ENCODE measurements at regions not wholly inside any gene's neighbourhood (a gene's known extent, or its start where the extent isn't known, plus 50 kb on each side); places are given as distances from the start of the nearest gene placed in this dataset.

DNA sequence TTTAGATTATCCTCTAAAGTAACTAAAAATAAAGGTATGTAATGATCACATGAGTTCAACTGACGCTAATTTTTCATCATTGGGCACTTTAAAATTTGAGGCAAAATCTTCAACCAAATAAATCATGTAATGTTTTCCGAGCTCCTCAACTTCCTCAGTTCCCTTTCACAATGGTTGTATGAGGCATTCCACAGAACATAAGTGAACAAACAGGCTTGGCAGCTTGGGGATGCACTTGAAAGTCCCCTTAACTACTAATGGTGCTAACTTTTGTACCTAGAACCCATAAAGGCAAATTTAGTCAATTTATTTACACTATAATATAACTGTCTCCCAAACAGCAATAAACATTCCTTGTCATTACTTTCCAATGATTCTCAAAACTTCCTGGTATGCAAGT, 1137.9 kb downstream of the ROBO2 start:
- no peak for DNase-seq (ENCODE audit: extremely low read depth, insufficient read length)
- TF ChIP-seq CTCF (IDR thresholded peaks at IDR 0.05; ENCODE audit: insufficient read depth, low read length, poor library complexity, severe bottlenecking) = no peak
- Histone ChIP-seq H3K27me3 (replicated peaks; ENCODE audit: control insufficient read depth, insufficient read depth, low read length) (no peaks in the 10 kb centered on the region), H3K36me3 (ENCODE audit: control insufficient read depth, insufficient read depth, low read length) (no peaks in the 10 kb centered on the region), H3K4me3 (replicated peaks; ENCODE audit: low read depth, low read length) (no peak overlapping the region)

DNA sequence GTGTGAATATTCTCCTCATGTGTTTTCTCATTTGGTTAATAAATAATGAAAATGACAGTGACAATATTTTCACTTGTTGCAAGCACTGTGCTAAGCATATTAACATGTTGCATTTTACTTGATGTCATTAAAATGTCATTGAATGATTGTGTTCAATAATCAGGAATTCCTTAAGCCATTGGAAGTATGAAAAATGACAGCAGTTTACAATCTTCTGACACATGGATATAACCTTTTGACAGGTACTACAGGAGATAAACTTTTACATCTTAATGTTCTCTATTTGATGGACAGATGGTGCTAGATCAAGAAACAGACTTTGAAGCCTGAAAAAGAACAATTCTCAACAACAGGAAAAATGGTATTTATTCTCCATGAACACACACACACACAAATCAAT, 1138.3 kb downstream of the ROBO2 start:
- no peak for DNase-seq (ENCODE audit: extremely low read depth, insufficient read length)
- no peaks in the 10 kb centered on the region for H3K36me3 ChIP-seq (ENCODE audit: control insufficient read depth, insufficient read depth, low read length)
- H3K4me3 ChIP-seq (replicated peaks; ENCODE audit: low read depth, low read length) = no peak overlapping the region

DNA sequence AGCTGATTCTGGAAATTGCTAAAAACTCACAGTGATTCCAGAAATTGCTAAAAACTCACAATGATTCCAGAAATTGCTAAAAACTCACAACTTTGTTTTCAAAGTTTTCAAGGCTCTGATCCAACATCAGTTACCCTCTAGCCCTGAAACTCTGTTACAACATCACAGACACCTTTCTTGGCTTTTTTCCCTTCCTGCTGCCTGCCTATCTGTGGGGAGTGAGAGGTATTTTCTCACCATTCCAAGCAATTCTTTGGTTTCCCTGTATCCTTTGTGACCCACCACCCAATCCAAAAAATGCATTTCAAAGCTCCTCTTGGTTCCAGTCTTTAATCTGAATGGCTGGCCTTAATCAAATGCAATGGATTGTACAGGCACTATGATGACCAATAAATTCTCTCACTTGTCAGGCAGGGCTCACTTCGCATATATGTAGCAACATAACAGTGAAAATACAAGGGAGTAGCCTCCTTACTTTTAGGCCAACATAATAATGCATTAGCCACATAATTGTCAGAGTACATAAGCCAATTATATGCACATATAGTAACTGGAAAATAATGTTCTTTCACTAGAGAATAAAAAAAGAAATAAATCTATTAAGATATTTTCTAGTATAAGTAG, 1139.0 kb downstream of the ROBO2 start:
- TF ChIP-seq CTCF (IDR thresholded peaks at IDR 0.05; ENCODE audit: insufficient read depth, low read length, poor library complexity, severe bottlenecking) = no peak

More for the DNA sequence above, 1138.3 kb downstream of the ROBO2 start:
- H3K27me3 ChIP-seq (replicated peaks; ENCODE audit: control insufficient read depth, insufficient read depth, low read length) = no peaks in the 10 kb centered on the region
- TF ChIP-seq CTCF (IDR thresholded peaks at IDR 0.05; ENCODE audit: insufficient read depth, low read length, poor library complexity, severe bottlenecking) = no peak

DNA sequence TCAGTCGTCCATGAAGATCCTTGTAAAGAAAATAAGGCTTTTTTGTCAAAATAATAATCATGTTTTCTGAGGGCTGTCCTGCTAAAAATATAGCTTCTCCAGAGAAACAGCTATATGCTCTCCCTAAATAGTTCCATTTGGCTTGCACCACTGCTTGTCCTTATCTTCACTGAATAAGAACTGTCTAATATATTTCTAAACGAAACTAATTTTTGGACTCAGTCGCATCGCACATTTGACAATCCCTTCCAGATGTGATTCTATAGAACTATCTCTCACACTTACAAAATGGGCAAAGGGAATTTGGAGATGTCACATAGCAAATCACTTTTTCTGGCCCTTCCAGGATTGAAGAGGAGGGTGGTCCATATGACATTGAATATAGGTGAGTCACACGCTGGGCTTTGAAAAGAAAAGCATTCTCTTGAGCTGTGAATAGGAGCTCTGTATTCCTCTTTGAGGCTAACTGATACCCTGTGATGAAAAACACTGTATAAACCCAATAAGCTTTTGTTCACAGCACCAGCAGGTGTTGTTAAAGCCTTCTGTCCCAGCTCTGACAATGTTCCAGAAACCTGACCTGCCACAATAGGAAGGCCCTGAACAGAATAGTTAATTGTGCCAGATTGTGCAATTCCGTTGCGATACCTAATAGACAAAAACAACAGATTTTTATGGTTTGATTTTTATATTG, 1144.2 kb downstream of the ROBO2 start:
- TF ChIP-seq CTCF (IDR thresholded peaks at IDR 0.05; ENCODE audit: insufficient read depth, low read length, poor library complexity, severe bottlenecking) = no peak
- Histone ChIP-seq H3K27me3 (replicated peaks; ENCODE audit: control insufficient read depth, insufficient read depth, low read length) (no peaks in the 10 kb centered on the region), H3K4me3 (replicated peaks; ENCODE audit: low read depth, low read length) (no peak overlapping the region), H3K36me3 (ENCODE audit: control insufficient read depth, insufficient read depth, low read length) (no peaks in the 10 kb centered on the region)
- DNase-seq (ENCODE audit: extremely low read depth, insufficient read length) = no peak

More for the DNA sequence above, 1139.0 kb downstream of the ROBO2 start:
- H3K4me3 ChIP-seq (replicated peaks; ENCODE audit: low read depth, low read length) = no peak overlapping the region
- H3K36me3 ChIP-seq (ENCODE audit: control insufficient read depth, insufficient read depth, low read length) = no peaks in the 10 kb centered on the region
- no peak for DNase-seq (ENCODE audit: extremely low read depth, insufficient read length)
- no peaks in the 10 kb centered on the region for H3K27me3 ChIP-seq (replicated peaks; ENCODE audit: control insufficient read depth, insufficient read depth, low read length)

DNA sequence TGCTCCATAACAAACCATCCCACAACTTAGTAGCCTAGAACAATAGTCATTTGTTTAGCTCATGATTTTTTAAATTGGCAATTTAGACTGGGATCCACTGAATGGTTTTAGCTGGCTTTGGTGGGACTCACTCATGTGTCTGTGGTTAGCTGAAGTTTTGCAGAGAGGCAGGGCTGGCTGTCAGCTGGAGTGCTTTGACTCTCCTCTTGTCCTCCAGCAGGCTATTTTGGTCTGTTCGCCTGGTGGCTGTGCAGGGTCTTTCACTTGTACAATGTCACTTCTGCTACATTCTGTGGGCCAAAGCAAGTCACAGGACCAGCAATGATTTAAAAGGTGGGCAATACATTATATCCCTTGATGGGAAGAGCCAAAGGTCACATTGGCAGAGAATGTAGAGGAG, 1146.5 kb downstream of the ROBO2 start:
- no peak for TF ChIP-seq CTCF (IDR thresholded peaks at IDR 0.05; ENCODE audit: insufficient read depth, low read length, poor library complexity, severe bottlenecking)
- no peak overlapping the region for H3K4me3 ChIP-seq (replicated peaks; ENCODE audit: low read depth, low read length)
- H3K36me3 ChIP-seq (ENCODE audit: control insufficient read depth, insufficient read depth, low read length) = no peaks in the 10 kb centered on the region
- no peak for DNase-seq (ENCODE audit: extremely low read depth, insufficient read length)
- H3K27me3 ChIP-seq (replicated peaks; ENCODE audit: control insufficient read depth, insufficient read depth, low read length) = no peaks in the 10 kb centered on the region

All from GM06990 (cell line).